Testis (tissue), 2 donors: ENCODE measurements at regions not wholly inside any gene's neighbourhood (a gene's known extent, or its start where the extent isn't known, plus 50 kb on each side); places are given as distances from the start of the nearest gene placed in this dataset.

Experiments
- DNase-seq: peaks from one replicate; pipeline ENCODE4 v3.0.0-alpha.2; 2019
- H3K27ac ChIP-seq, 2 donors: fragments of 200-600 bp; sonication (generic); one replicate each; pipeline ENCODE4 v1.5.1; 2019
- H3K27me3 ChIP-seq: fragments of 200-600 bp; sonication (generic); one replicate; pipeline ENCODE4 v1.5.1; 2019
- H3K36me3 ChIP-seq: fragments of 200-600 bp; sonication (generic); one replicate; pipeline ENCODE4 v1.5.1; 2017; ENCODE audit warnings: low read depth; ENCODE audit errors: missing control alignments
- H3K4me1 ChIP-seq: fragments of 200-600 bp; sonication (generic); one replicate; pipeline ENCODE4 v1.5.1; 2019
- H3K4me3 ChIP-seq, 2 donors: fragments of 200-600 bp; sonication (generic); one replicate each; pipeline ENCODE4 v1.5.1; 2017 to 2019
- H3K9me3 ChIP-seq: fragments of 200-600 bp; sonication (generic); one replicate; pipeline ENCODE4 v1.5.1; 2017
- CTCF ChIP-seq, 3 experiments: fragments of 450-650 bp in 2 of 3; fragments of 200-600 bp in 1 of 3; sonication (generic) in 1 of 3; IDR thresholded peaks; one replicate each; pipeline ENCODE4 v1.5.1; 2016 to 2019; ENCODE audit warnings: antibody characterized with exemption in 3 of 3, mild to moderate bottlenecking in 2 of 3, moderate library complexity in 1 of 3
- POLR2A ChIP-seq: fragments of 450-650 bp; IDR thresholded peaks from one replicate; pipeline ENCODE4 v1.6.1; 2017; ENCODE audit warnings: antibody characterized with exemption, mild to moderate bottlenecking, moderate library complexity
- WGBS, 2 donors: methylation state at CpG; one replicate each; pipeline ENCODE4 v1.1.5; 2018; 5-methylcytosine and 5-hydroxymethylcytosine counted together
- intact Hi-C: fragments of 100-400 bp; cut with DNase I; formaldehyde crosslinking; loops from one replicate; pipeline ENCODE4 v1.15.1; 2023; ENCODE audit warnings: low total_unique reads

- Histone ChIP-seq H3K27ac (no peak overlapping the region), H3K36me3 (no peaks in the 10 kb centered on the region), H3K4me3 (no peak overlapping the region), H3K27me3 (no peaks in the 10 kb centered on the region), H3K9me3 (no peaks in the 10 kb centered on the region), H3K4me1 (no peaks in the 10 kb centered on the region)
- TF ChIP-seq POLR2A, result no peak
- TF ChIP-seq CTCF (IDR thresholded peaks at IDR 0.05), result no peak
- intact Hi-C loops, result no loop called here
- DNase-seq, result no peak
- 73 to 94% methylated on average over 6 of the region's 6 CpGs for WGBS, 2 donors
These were observed 111.4 kb upstream of the USP29 start for GRCh38 chr19:57008432-57008831.

- TF ChIP-seq CTCF (IDR thresholded peaks at IDR 0.05), result no peak
- no peak for TF ChIP-seq POLR2A
- Histone ChIP-seq H3K27me3 (no peaks in the 10 kb centered on the region), H3K4me3 (no peak overlapping the region), H3K36me3 (no peaks in the 10 kb centered on the region), H3K27ac (no peak overlapping the region), H3K9me3 (no peaks in the 10 kb centered on the region), H3K4me1 (no peaks in the 10 kb centered on the region)
- 51 to 72% methylated on average over 16 of the region's 16 CpGs for WGBS, 2 donors
- no peak for DNase-seq
- intact Hi-C loops, result no loop called here
These were observed 109.2 kb upstream of the USP29 start for GRCh38 chr19:57010541-57010940.

GRCh38 chr19:57016076-57016475 is 103.7 kb upstream of the USP29 start:
- 59 to 73% methylated on average over 27 of the region's 27 CpGs for WGBS, 2 donors
- no peak overlapping the region for H3K27ac ChIP-seq

GRCh38 chr19:57016491-57016890 is 103.3 kb upstream of the USP29 start:
- Histone ChIP-seq H3K4me1 (no peaks in the 10 kb centered on the region), H3K4me3 (peak overlapping the region in 1 of 2 donors; percentile 13), H3K27ac (no peak overlapping the region), H3K36me3 (no peaks in the 10 kb centered on the region), H3K27me3 (no peaks in the 10 kb centered on the region), H3K9me3 (no peaks in the 10 kb centered on the region)
- intact Hi-C loops, result no loop called here
- 52 to 67% methylated on average over 14 of the region's 14 CpGs for WGBS, 2 donors
- no peak for DNase-seq
- TF ChIP-seq POLR2A (no peak), CTCF (IDR thresholded peaks at IDR 0.05) (no peak)

More at GRCh38 chr19:57016076-57016475, 103.7 kb upstream of the USP29 start:
- Histone ChIP-seq H3K9me3 (no peaks in the 10 kb centered on the region), H3K36me3 (no peaks in the 10 kb centered on the region), H3K4me1 (no peaks in the 10 kb centered on the region), H3K27me3 (no peaks in the 10 kb centered on the region), H3K4me3 (peak overlapping the region in 1 of 2 donors; percentile 13)
- DNase-seq, result no peak
- TF ChIP-seq CTCF (IDR thresholded peaks at IDR 0.05), result no peak
- TF ChIP-seq POLR2A, result no peak
- intact Hi-C loops, result no loop called here

GRCh38 chr19:57025491-57025890 is 94.3 kb upstream of the USP29 start:
- Histone ChIP-seq H3K4me3 (no peak overlapping the region), H3K36me3 (no peaks in the 10 kb centered on the region), H3K9me3 (no peaks in the 10 kb centered on the region), H3K27ac (no peak overlapping the region), H3K27me3 (no peaks in the 10 kb centered on the region), H3K4me1 (no peaks in the 10 kb centered on the region)
- intact Hi-C loops, result no loop called here
- TF ChIP-seq CTCF (IDR thresholded peaks at IDR 0.05), result no peak
- no peak for TF ChIP-seq POLR2A
- DNase-seq, result no peak
- 83 to 84% methylated on average over 4 of the region's 4 CpGs for WGBS, 2 donors
